Cardiac muscle cell (in vitro differentiated cells and primary cell): ENCODE measurements at regions not wholly inside any gene's neighbourhood (a gene's known extent, or its start where the extent isn't known, plus 50 kb on each side); places are given as distances from the start of the nearest gene placed in this dataset.

Experiments
- DNase-seq, 2 donors: peaks; one replicate each; pipeline versions ENCODE4 v3.0.0 to v3.0.0-alpha.2; 2010 to 2017; ENCODE audit warnings: low read depth in 1 of 2, low spot score in 1 of 2
- H3K27ac ChIP-seq: fragments of 200-600 bp; sonication (generic); 2 replicates; pipeline ENCODE4 v1.5.1; 2016
- H3K27me3 ChIP-seq: fragments of 200-600 bp; sonication (generic); 2 replicates; pipeline ENCODE4 v1.6.0; 2016; ENCODE audit warnings: control low read depth
- H3K36me3 ChIP-seq: fragments of 200-600 bp; sonication (generic); 2 replicates; pipeline ENCODE4 v1.5.1; 2016; ENCODE audit warnings: control low read depth
- H3K4me1 ChIP-seq: fragments of 200-600 bp; sonication (generic); 2 replicates; pipeline ENCODE4 v1.8.1; 2017; ENCODE audit warnings: low read depth, mild to moderate bottlenecking, mixed run types
- H3K4me3 ChIP-seq: fragments of 200-600 bp; sonication (generic); 2 replicates; pipeline ENCODE4 v1.5.1; 2016; ENCODE audit warnings: mild to moderate bottlenecking
- H3K9me3 ChIP-seq: fragments of 200-600 bp; sonication (generic); 2 replicates; pipeline ENCODE4 v1.5.1; 2017; ENCODE audit warnings: low read depth, mild to moderate bottlenecking, control low read depth
- CTCF ChIP-seq: IDR thresholded peaks from 2 replicates; pipeline ENCODE4 v1.5.1; 2012; ENCODE audit warnings: low read depth, mild to moderate bottlenecking, low read length

DNA sequence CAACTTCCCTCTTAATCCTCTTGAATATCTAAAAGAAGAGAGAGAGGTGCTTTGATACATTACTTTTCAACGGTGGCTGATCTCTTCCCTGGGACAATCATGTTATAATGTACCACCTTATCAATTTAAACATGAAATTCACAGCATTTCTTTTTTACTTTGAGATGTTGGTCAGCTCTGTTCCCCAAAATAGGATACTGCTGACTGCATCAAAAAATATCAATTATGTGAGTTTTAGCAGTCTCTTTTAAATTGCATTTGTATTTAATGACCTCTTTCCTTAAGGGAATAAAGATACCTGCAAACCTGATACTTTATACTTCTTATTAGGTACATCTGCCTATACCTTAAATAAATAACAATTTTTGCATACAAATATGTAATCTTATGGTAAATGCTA, 58.4 kb upstream of the MARCHF11 start:
- TF ChIP-seq CTCF: no peak
- DNase-seq: no peak
- H3K4me1 ChIP-seq: no peaks in the 10 kb centered on the region
- no peaks in the 10 kb centered on the region for H3K36me3 ChIP-seq
- H3K27me3 ChIP-seq: no peaks in the 10 kb centered on the region
- H3K27ac ChIP-seq: no peak overlapping the region
- H3K9me3 ChIP-seq: no peaks in the 10 kb centered on the region
- H3K4me3 ChIP-seq: no peak overlapping the region

GRCh38 chr5:16234598-16234997, 55.0 kb upstream of the MARCHF11 start:
- DNase-seq: no peak
- TF ChIP-seq CTCF: no peak
- Histone ChIP-seq H3K4me3 (no peak overlapping the region), H3K27me3 (no peaks in the 10 kb centered on the region), H3K27ac (no peak overlapping the region), H3K9me3 (no peaks in the 10 kb centered on the region), H3K4me1 (no peaks in the 10 kb centered on the region), H3K36me3 (no peaks in the 10 kb centered on the region)

DNA sequence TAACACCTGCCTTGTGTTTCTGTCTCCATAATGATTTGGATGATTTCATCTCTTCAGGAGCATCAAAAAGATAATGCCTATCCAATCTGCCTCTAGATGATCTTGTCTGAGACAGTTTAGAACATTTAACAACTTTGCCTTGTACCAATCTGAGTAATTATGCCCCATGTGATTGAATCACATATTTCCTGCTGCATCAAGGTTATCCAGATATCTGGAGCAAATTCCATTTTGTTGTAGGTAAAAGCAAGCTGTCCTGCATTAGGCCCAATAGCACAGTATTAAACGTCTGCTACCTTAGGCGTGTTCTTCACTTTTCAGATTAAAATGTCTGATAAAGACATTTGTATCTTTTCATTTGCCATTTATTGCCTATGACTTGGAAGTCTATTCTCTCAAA, 54.1 kb upstream of the MARCHF11 start:
- DNase-seq: no peak
- H3K27ac ChIP-seq: no peak overlapping the region

GRCh38 chr5:16229357-16229940, 49.9 kb upstream of the MARCHF11 start:
- no peak overlapping the region for H3K4me3 ChIP-seq
- no peak overlapping the region for H3K27ac ChIP-seq
- no peaks in the 10 kb centered on the region for H3K9me3 ChIP-seq
- no peaks in the 10 kb centered on the region for H3K4me1 ChIP-seq
- no peak for DNase-seq
- no peak for TF ChIP-seq CTCF
- no peaks in the 10 kb centered on the region for H3K36me3 ChIP-seq
- H3K27me3 ChIP-seq: no peaks in the 10 kb centered on the region

More for the DNA sequence above, 54.1 kb upstream of the MARCHF11 start:
- H3K4me1 ChIP-seq: no peaks in the 10 kb centered on the region
- H3K4me3 ChIP-seq: no peak overlapping the region
- no peaks in the 10 kb centered on the region for H3K36me3 ChIP-seq
- no peaks in the 10 kb centered on the region for H3K9me3 ChIP-seq
- H3K27me3 ChIP-seq: no peaks in the 10 kb centered on the region
- TF ChIP-seq CTCF: no peak
